Tibial nerve (tissue), 4 donors: ENCODE measurements at regions not wholly inside any gene's neighbourhood (a gene's known extent, or its start where the extent isn't known, plus 50 kb on each side); places are given as distances from the start of the nearest gene placed in this dataset.

ENCODE experiments used
- DNase-seq, 2 donors: peaks; one replicate each; pipeline ENCODE4 v3.0.0-alpha.2; 2019; ENCODE audit warnings: low spot score in 2 of 2
- H3K27ac ChIP-seq, 4 donors: fragments of 200-600 bp; sonication (generic) in 3 of 4; one replicate each; pipeline ENCODE4 v1.5.1; 2017 to 2019; ENCODE audit warnings: mild to moderate bottlenecking in 1 of 4
- H3K27me3 ChIP-seq, 2 donors: fragments of 200-600 bp; sonication (generic) in 1 of 2; one replicate each; pipeline versions ENCODE4 v1.5.1 to v1.6.0; 2017 to 2019
- H3K36me3 ChIP-seq, 3 donors: fragments of 200-600 bp; sonication (generic); one replicate each; pipeline ENCODE4 v1.5.1; 2018 to 2019
- H3K4me1 ChIP-seq, 4 donors: fragments of 200-600 bp; sonication (generic) in 3 of 4; one replicate each; pipeline ENCODE4 v1.5.1; 2017 to 2019
- H3K4me3 ChIP-seq, 4 donors: fragments of 200-600 bp; sonication (generic) in 3 of 4; one replicate each; pipeline ENCODE4 v1.5.1; 2017 to 2019; ENCODE audit warnings: mild to moderate bottlenecking in 1 of 4, moderate library complexity in 1 of 4
- H3K9me3 ChIP-seq, 4 donors: fragments of 200-600 bp; sonication (generic) in 3 of 4; one replicate each; pipeline ENCODE4 v1.5.1; 2017 to 2019
- CTCF ChIP-seq, 5 experiments: fragments of 200-600 bp in 3 of 5; fragments of 450-650 bp in 2 of 5; sonication (generic) in 3 of 5; IDR thresholded peaks; one replicate each; pipeline ENCODE4 v1.5.1; 2016 to 2019; ENCODE audit warnings: antibody characterized with exemption in 5 of 5, mild to moderate bottlenecking in 3 of 5, moderate library complexity in 2 of 5
- EP300 ChIP-seq, 2 donors: sonication (generic); formaldehyde crosslinking; IDR thresholded peaks; one replicate each; pipeline ENCODE4 v1.6.1; 2017; ENCODE audit warnings: antibody characterized with exemption in 2 of 2, mild to moderate bottlenecking in 1 of 2
- POLR2A ChIP-seq, 2 donors: fragments of 450-650 bp; IDR thresholded peaks; one replicate each; pipeline ENCODE4 v1.6.1; 2017; ENCODE audit warnings: antibody characterized with exemption in 2 of 2, mild to moderate bottlenecking in 2 of 2, moderate library complexity in 2 of 2
- WGBS, 2 donors: methylation state at CpG; one replicate each; pipeline ENCODE4 v1.1.5; 2018; 5-methylcytosine and 5-hydroxymethylcytosine counted together

- TF ChIP-seq EP300 (IDR thresholded peaks at IDR 0.05) (no peak), POLR2A (IDR thresholded peaks at IDR 0.05) (no peak), CTCF (IDR thresholded peaks at IDR 0.05) (no peak)
- no peaks in the 10 kb centered on the region for H3K4me1 ChIP-seq
Measured at GRCh38 chr17:70276906-70277305, 107.6 kb downstream of the KCNJ2 start.

GRCh38 chr17:70278844-70279462 is 109.6 kb downstream of the KCNJ2 start:
- DNase-seq: no peak

More at GRCh38 chr17:70276906-70277305, 107.6 kb downstream of the KCNJ2 start:
- Histone ChIP-seq H3K4me3 (no peak overlapping the region), H3K27ac (no peak overlapping the region), H3K27me3 (no peaks in the 10 kb centered on the region), H3K9me3 (no peaks in the 10 kb centered on the region), H3K36me3 (no peaks in the 10 kb centered on the region)
- WGBS, 2 donors: 41 to 46% methylated on average over 2 of the region's 2 CpGs
- no peak for DNase-seq

GRCh38 chr17:70286391-70286790 is 117.1 kb downstream of the KCNJ2 start:
- 82 to 84% methylated on average over 3 of the region's 3 CpGs for WGBS, 2 donors
- Histone ChIP-seq H3K36me3 (no peaks in the 10 kb centered on the region), H3K4me1 (no peaks in the 10 kb centered on the region), H3K4me3 (no peak overlapping the region), H3K27me3 (no peaks in the 10 kb centered on the region), H3K27ac (no peak overlapping the region), H3K9me3 (no peaks in the 10 kb centered on the region)
- no peak for DNase-seq
- TF ChIP-seq CTCF (IDR thresholded peaks at IDR 0.05) (no peak), POLR2A (IDR thresholded peaks at IDR 0.05) (no peak), EP300 (IDR thresholded peaks at IDR 0.05) (no peak)

More at GRCh38 chr17:70278844-70279462, 109.6 kb downstream of the KCNJ2 start:
- H3K4me3 ChIP-seq: no peak overlapping the region
- no peaks in the 10 kb centered on the region for H3K9me3 ChIP-seq
- no peaks in the 10 kb centered on the region for H3K4me1 ChIP-seq
- TF ChIP-seq POLR2A (IDR thresholded peaks at IDR 0.05) (no peak), EP300 (IDR thresholded peaks at IDR 0.05) (no peak), CTCF (IDR thresholded peaks at IDR 0.05) (no peak)
- 61 to 65% methylated on average over 5 of the region's 5 CpGs for whole genome bisulfite sequencing, 2 donors
- no peaks in the 10 kb centered on the region for H3K27me3 ChIP-seq
- H3K27ac ChIP-seq: no peak overlapping the region
- H3K36me3 ChIP-seq: no peaks in the 10 kb centered on the region

GRCh38 chr17:70288540-70289290 is 119.4 kb downstream of the KCNJ2 start:
- TF ChIP-seq POLR2A (IDR thresholded peaks at IDR 0.05) (no peak), CTCF (IDR thresholded peaks at IDR 0.05) (no peak), EP300 (IDR thresholded peaks at IDR 0.05) (no peak)
- Histone ChIP-seq H3K27me3 (no peaks in the 10 kb centered on the region), H3K4me1 (no peaks in the 10 kb centered on the region), H3K4me3 (no peak overlapping the region), H3K9me3 (no peaks in the 10 kb centered on the region), H3K27ac (no peak overlapping the region), H3K36me3 (no peaks in the 10 kb centered on the region)
- no peak for DNase-seq
- WGBS, 2 donors: 84 to 90% methylated on average over 3 of the region's 3 CpGs

- TF ChIP-seq POLR2A (IDR thresholded peaks at IDR 0.05) (no peak), EP300 (IDR thresholded peaks at IDR 0.05) (no peak), CTCF (IDR thresholded peaks at IDR 0.05) (no peak)
- WGBS, 2 donors: 65 to 73% methylated on average over 2 of the region's 2 CpGs
- no peak overlapping the region for H3K4me3 ChIP-seq
- no peaks in the 10 kb centered on the region for H3K36me3 ChIP-seq
- no peaks in the 10 kb centered on the region for H3K9me3 ChIP-seq
- H3K4me1 ChIP-seq: no peaks in the 10 kb centered on the region
- no peak overlapping the region for H3K27ac ChIP-seq
- no peaks in the 10 kb centered on the region for H3K27me3 ChIP-seq
- no peak for DNase-seq
Measured at GRCh38 chr17:70290770-70291169, 121.4 kb downstream of the KCNJ2 start.
